22Rv1 (cell line): ENCODE measurements at regions not wholly inside any gene's neighbourhood (a gene's known extent, or its start where the extent isn't known, plus 50 kb on each side); places are given as distances from the start of the nearest gene placed in this dataset.

Source experiments
- ZFX ChIP-seq: fragments of 450-650 bp; IDR thresholded peaks from 2 replicates; pipeline ENCODE4 v1.6.1; 2017; ENCODE audit warnings: antibody characterized with exemption, borderline replicate concordance
- TF ChIP-seq, protein P1 (sequence below): fragments of 450-650 bp; IDR thresholded peaks from 2 replicates; pipeline ENCODE4 v1.5.1; 2017; ENCODE audit warnings: mild to moderate bottlenecking

DNA sequence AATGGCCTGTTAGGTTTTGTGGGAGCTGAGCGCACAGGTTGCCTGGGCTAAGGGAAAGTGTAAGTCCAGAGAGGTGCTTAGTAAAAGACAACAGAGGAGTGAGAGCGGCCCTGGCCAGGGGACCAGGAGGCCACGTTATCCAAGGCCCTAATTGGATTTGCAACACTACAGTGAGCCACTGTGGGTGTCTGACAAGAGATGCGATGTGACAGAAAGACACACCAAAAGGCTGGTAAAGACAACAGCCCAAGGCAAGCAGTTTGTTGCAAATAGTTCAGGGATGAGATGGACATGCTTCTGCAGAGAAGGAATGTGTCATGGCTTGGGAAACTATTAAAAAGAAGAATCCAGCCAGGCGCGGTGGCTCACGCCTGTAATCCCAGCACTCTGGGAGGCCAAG, 162.7 kb upstream of the KIT start:
- TF ChIP-seq, protein P1, sequence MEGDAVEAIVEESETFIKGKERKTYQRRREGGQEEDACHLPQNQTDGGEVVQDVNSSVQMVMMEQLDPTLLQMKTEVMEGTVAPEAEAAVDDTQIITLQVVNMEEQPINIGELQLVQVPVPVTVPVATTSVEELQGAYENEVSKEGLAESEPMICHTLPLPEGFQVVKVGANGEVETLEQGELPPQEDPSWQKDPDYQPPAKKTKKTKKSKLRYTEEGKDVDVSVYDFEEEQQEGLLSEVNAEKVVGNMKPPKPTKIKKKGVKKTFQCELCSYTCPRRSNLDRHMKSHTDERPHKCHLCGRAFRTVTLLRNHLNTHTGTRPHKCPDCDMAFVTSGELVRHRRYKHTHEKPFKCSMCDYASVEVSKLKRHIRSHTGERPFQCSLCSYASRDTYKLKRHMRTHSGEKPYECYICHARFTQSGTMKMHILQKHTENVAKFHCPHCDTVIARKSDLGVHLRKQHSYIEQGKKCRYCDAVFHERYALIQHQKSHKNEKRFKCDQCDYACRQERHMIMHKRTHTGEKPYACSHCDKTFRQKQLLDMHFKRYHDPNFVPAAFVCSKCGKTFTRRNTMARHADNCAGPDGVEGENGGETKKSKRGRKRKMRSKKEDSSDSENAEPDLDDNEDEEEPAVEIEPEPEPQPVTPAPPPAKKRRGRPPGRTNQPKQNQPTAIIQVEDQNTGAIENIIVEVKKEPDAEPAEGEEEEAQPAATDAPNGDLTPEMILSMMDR = no peak
- TF ChIP-seq ZFX = no peak
